Fibroblast of pulmonary artery (primary cell): ENCODE measurements at regions not wholly inside any gene's neighbourhood (a gene's known extent, or its start where the extent isn't known, plus 50 kb on each side); places are given as distances from the start of the nearest gene placed in this dataset.

Source experiments
- DNase-seq: peaks from one replicate; pipeline ENCODE4 v3.0.0-alpha.2; 2010; ENCODE audit warnings: low read depth
- H3K4me3 ChIP-seq: replicated peaks from 2 replicates; pipeline ENCODE4 v1.5.1; 2011; ENCODE audit warnings: low read depth, mild to moderate bottlenecking, control low read depth, low read length, moderate library complexity
- TF ChIP-seq, protein P1 (sequence below): IDR thresholded peaks from 2 replicates; pipeline ENCODE4 v1.5.1; 2011; ENCODE audit warnings: mild to moderate bottlenecking, control low read depth, low read length, inconsistent platforms; ENCODE audit errors: missing control alignments

DNA sequence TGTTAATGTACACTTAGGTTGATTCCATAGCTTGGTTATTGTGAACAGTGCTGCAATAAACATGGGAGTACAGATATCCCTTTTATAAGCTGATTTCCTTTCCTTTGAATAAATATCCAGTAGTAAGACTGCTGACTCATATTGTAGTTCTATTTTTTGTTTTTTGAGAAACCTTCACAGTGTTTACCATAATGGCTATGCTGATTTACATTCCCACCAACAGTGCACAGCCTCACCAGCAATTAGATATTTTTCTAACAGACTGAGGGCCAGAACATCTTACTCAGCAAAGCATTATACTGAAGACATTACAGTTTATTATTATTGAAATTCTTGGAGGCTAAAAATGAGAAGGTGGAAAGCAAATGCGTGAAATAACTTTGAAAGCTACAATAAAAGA, 187.3 kb upstream of the HEY2 start:
- DNase-seq: no peak
- no peak overlapping the region for H3K4me3 ChIP-seq
- TF ChIP-seq, protein P1, sequence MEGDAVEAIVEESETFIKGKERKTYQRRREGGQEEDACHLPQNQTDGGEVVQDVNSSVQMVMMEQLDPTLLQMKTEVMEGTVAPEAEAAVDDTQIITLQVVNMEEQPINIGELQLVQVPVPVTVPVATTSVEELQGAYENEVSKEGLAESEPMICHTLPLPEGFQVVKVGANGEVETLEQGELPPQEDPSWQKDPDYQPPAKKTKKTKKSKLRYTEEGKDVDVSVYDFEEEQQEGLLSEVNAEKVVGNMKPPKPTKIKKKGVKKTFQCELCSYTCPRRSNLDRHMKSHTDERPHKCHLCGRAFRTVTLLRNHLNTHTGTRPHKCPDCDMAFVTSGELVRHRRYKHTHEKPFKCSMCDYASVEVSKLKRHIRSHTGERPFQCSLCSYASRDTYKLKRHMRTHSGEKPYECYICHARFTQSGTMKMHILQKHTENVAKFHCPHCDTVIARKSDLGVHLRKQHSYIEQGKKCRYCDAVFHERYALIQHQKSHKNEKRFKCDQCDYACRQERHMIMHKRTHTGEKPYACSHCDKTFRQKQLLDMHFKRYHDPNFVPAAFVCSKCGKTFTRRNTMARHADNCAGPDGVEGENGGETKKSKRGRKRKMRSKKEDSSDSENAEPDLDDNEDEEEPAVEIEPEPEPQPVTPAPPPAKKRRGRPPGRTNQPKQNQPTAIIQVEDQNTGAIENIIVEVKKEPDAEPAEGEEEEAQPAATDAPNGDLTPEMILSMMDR: no peak

DNA sequence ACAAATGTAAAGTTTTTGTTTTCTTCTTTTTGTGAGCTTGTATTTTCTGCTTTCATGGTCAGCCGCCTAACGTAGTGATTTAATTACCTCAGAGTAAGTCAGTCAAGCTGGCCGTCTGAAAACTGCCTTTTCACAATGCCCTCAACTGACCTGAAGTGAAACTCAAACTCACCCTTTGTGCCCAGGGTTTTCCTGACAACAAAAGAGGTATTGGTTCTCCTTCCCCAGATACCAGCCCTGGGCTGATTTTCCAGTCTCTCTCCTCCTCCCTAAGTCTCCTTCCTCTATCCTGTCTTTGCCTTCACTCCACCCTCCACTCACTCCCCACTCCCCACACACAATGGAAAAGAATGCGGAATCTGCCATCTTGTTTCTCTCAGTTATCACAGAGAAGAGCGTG, 184.5 kb upstream of the HEY2 start:
- TF ChIP-seq, protein P1: no peak
- H3K4me3 ChIP-seq: no peak overlapping the region
- DNase-seq: no peak

DNA sequence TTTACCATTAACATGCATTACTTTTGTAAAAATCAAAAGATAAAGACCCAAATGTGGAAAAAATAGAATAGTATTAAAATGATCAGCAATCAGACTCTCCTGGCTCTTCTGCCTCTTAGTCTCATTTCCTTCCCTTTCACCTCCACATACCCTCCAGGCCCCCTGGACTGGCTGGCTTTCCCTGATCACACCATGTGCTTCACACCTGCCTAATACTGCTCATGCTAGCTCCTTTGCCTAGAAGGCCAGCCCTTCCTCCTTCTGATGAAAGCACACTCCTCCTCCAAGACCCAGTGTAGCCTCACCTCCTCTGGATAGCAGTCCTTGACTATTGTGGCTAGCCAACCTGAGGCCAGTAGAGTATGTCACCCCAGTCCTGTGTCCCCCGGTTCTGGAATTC, 182.0 kb upstream of the HEY2 start:
- TF ChIP-seq, protein P1: no peak
- H3K4me3 ChIP-seq: no peak overlapping the region
- no peak for DNase-seq

DNA sequence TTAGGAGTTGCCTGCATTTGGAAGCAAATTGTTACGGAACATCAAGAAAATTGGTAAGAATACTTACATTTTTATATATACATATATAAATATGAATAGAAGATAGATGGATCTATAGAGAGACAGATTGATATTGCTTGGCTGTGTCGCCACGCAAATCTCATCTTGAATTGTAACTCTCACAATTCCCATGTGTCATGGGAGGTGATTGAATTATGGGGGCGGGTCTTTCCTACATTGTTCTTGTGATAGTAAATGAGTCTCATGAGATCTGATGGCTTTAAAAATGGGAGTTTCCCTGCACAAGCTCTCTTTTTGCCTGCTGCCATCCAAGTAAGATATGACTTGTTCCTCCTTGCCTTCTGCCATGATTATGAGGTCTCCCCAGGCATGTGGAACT, 180.8 kb upstream of the HEY2 start:
- no peak overlapping the region for H3K4me3 ChIP-seq
- TF ChIP-seq, protein P1: no peak
- DNase-seq: no peak

DNA sequence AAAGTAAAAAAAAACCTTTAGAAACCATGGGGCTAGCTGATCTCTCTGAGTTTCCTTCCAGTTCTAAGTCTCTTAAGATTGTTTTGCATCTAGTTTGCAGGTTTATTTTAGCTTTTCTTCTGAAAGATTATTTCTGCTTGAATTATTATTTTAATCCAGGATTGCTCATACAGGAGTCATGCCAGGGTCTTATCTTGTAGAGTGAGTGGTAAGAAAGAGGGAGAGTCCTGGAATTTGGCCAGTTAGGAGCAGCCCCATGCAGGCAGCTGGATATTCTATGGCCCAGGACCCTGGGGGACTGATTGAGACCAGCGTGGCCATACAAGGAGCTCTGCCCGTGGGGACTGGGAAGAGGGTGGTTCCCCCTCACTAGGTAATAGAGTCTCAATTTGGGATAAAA, 178.9 kb upstream of the HEY2 start:
- TF ChIP-seq, protein P1: no peak
- no peak for DNase-seq

DNA sequence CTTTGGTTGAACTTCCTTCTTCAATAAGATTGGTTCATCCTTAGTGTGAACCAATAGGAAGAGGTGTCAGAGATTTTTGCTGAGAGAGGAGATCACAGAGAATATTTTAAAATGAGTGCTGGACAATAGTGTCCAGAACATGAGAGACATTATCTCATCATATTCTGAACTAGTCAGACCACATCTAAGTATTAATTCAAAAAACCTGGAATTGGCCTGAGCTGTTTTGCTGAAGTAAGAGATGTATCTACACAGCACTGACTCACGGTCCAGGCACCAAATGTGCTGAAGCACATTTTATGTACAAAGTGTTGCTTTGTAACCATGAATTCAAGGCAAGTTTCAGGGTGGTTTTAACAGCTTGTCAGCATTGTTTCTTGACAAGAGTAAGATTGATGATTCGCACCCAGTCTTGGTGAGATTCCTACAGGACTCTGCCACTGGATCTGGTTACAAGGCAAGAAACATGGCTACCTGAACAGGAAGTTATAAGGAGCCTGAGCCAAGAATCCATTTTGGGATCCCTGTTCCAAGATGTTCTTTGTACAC, 178.2 kb upstream of the HEY2 start:
- DNase-seq: no peak
- no peak overlapping the region for H3K4me3 ChIP-seq
- TF ChIP-seq, protein P1: no peak

More for the DNA sequence above, 178.9 kb upstream of the HEY2 start:
- no peak overlapping the region for H3K4me3 ChIP-seq

DNA sequence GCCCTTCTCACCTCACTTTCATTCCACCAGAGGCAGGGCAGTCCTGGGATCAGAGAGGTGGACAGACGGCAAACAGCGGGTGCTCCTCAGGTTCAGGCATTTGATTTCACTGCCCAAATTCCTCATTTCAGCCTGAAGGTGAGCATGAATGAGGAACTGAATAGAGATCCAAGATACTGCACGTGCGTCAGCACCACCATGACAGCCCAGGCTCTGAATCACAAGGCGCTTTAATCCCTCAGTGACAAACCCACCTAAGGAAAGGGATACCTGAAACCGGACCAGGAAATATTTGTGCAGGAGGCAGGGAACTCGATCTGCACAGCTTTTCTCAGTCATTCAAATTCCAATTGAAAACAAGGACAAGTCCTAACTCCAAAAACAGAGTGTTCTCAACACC, 174.8 kb upstream of the HEY2 start:
- TF ChIP-seq, protein P1: no peak
- no peak overlapping the region for H3K4me3 ChIP-seq
- no peak for DNase-seq
